ENCODE measurements at regions not wholly inside any gene's neighbourhood (a gene's known extent, or its start where the extent isn't known, plus 50 kb on each side); places are given as distances from the start of the nearest gene placed in this dataset.

DNA sequence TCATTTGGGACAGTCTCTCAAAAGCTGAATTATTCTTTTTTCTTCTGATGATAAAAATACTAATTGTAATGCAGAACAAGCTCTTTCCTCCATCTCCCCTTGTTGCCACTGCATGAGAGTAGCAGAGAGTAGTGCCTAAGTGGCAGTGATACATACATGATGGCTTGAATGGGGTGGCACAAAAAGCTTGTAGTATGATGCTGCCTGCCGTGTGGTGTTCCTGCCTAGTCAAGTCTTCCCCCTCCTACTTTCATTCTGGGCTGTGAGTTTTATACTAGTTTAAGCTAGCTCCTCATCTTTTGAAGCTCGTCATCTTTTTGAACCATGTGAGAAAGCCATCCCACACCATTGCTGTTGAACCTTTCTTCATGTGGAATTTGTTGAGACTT is 230.5 kb downstream of the NFKBIZ start:
- TF ChIP-seq GLIS2 (tag by site-specific recombination; IDR thresholded peaks at IDR 0.05), result no peak
- no peak for TF ChIP-seq ZNF654 (tag by site-specific recombination; IDR thresholded peaks at IDR 0.05; ENCODE audit: low read depth)
- TF ChIP-seq ZNF19 (tag by site-specific recombination; IDR thresholded peaks at IDR 0.05; ENCODE audit: low read depth), result no peak
- no peak for TF ChIP-seq ZNF777 (tag by site-specific recombination; IDR thresholded peaks at IDR 0.05; ENCODE audit: borderline replicate concordance)
- TF ChIP-seq ZNF664 (tag by site-specific recombination; IDR thresholded peaks at IDR 0.05), result no peak
- no peak for TF ChIP-seq ZNF558 (tag by site-specific recombination; IDR thresholded peaks at IDR 0.05)
- no peak for TF ChIP-seq KLF10 (tag by site-specific recombination; IDR thresholded peaks at IDR 0.05)
- TF ChIP-seq, protein P1, sequence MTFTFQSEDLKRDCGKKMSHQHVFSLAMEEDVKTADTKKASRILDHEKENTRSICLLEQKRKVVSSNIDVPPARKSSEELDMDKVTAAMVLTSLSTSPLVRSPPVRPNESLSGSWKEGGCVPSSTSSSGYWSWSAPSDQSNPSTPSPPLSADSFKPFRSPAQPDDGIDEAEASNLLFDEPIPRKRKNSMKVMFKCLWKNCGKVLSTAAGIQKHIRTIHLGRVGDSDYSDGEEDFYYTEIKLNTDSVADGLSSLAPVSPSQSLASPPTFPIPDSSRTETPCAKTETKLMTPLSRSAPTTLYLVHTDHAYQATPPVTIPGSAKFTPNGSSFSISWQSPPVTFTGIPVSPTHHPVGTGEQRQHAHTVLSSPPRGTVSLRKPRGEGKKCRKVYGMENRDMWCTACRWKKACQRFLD (tag by site-specific recombination; IDR thresholded peaks at IDR 0.05), result no peak
- TF ChIP-seq ZNF362 (tag by site-specific recombination; IDR thresholded peaks at IDR 0.05), result no peak
- TF ChIP-seq ZNF335 (tag by site-specific recombination; conservative IDR thresholded peaks at IDR 0.05), result no peak
- TF ChIP-seq SP3 (tag by site-specific recombination; IDR thresholded peaks at IDR 0.05), result no peak
- TF ChIP-seq OVOL3 (tag by site-specific recombination; IDR thresholded peaks at IDR 0.05), result no peak
- TF ChIP-seq ZBTB26 (tag by site-specific recombination; optimal IDR thresholded peaks at IDR 0.05), result no peak
- TF ChIP-seq KLF16 (tag by site-specific recombination; IDR thresholded peaks at IDR 0.05), result no peak
- TF ChIP-seq ZNF791 (tag by site-specific recombination; IDR thresholded peaks at IDR 0.05), result no peak
- TF ChIP-seq ZNF560 (tag by site-specific recombination; IDR thresholded peaks at IDR 0.05; ENCODE audit: borderline replicate concordance), result no peak
- POLR2A ChIA-PET, result no interaction called here
- Histone ChIP-seq H3K4me3 (ENCODE audit: low read depth, low read length) (no peak overlapping the region), H3K9me3 (ENCODE audit: control insufficient read depth, insufficient read depth, low read depth, low read length) (no peaks in the 10 kb centered on the region), H3K36me3 (ENCODE audit: control insufficient read depth in 2 of 2, insufficient read depth in 1 of 2, low read length in 2 of 2) (no peaks in the 10 kb centered on the region), H3K4me1 (ENCODE audit: control insufficient read depth, insufficient read depth, low read length) (0 out of 2 replicates have a peak, but pooled peaks cover 2% of the 10 kb centered on the region), H3K27ac (ENCODE audit: extremely low read depth, low read depth, low read length) (no peak overlapping the region)
- CTCF ChIA-PET, result interaction anchor here (0.6 to 0.8 kb wide), 2 partner anchors 274 to 393 kb away, joined by 3 to 4 read pairs; partner anchors contain the start of gene RPL24

- no peak for TF ChIP-seq ZNF600 (tag by site-specific recombination; IDR thresholded peaks at IDR 0.05)
- no peak for TF ChIP-seq HOXC10 (CRISPR knock-in tag; IDR thresholded peaks at IDR 0.05)
- TF ChIP-seq ZNF747 (tag by site-specific recombination; IDR thresholded peaks at IDR 0.05), result no peak
- no peak overlapping the region for H3K4me3 ChIP-seq (ENCODE audit: low read depth, low read length)
- H3K36me3 ChIP-seq (ENCODE audit: control insufficient read depth in 2 of 2, insufficient read depth in 1 of 2, low read length in 2 of 2), result no peaks in the 10 kb centered on the region
- ChIA-PET CTCF (no interaction called here), POLR2A (no interaction called here)
- peaks cover 7% of the 10 kb centered on the region for H3K4me1 ChIP-seq (ENCODE audit: control insufficient read depth, insufficient read depth, low read length)
- no peaks in the 10 kb centered on the region for H3K9me3 ChIP-seq (ENCODE audit: control insufficient read depth, insufficient read depth, low read depth, low read length)
- no peak overlapping the region for H3K27ac ChIP-seq (ENCODE audit: extremely low read depth, low read depth, low read length)
Observed at GRCh38 chr3:102081572-102082289, 232.4 kb downstream of the NFKBIZ start.

DNA sequence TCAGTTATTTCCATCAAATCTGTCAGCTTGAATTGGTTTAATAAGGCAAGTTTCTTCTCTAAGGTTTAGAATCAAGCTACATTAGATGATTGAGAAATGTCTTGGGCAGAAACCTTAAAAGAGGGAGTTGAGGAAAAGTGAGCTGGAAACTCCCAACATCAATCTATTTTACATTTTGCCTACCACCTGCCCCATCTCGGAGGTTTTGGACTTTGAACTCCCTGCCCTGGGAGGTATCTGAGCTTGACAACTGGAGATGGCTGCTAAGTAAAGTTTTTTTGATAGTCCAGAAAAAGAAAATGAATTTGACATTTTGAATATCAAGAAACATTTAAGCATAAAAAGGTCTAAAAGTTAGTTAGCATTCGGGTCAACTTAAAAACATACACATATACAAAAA is 234.2 kb downstream of the NFKBIZ start:
- Histone ChIP-seq H3K4me3 (ENCODE audit: low read depth, low read length) (no peak overlapping the region), H3K36me3 (ENCODE audit: control insufficient read depth in 2 of 2, insufficient read depth in 1 of 2, low read length in 2 of 2) (no peaks in the 10 kb centered on the region), H3K27ac (ENCODE audit: extremely low read depth, low read depth, low read length) (no peak overlapping the region), H3K9me3 (ENCODE audit: control insufficient read depth, insufficient read depth, low read depth, low read length) (no peaks in the 10 kb centered on the region), H3K4me1 (ENCODE audit: control insufficient read depth, insufficient read depth, low read length) (peaks cover 7% of the 10 kb centered on the region)
- CTCF ChIA-PET, result interaction anchor here (1.1 to 1.3 kb wide), 2 partner anchors 142 to 281 kb away, joined by 3 read pairs; no protein-coding TSS in a partner anchor
- no peak for TF ChIP-seq ZNF391 (tag by site-specific recombination; IDR thresholded peaks at IDR 0.05; ENCODE audit: borderline replicate concordance, low read depth)
- no peak for TF ChIP-seq KLF7 (tag by site-specific recombination; IDR thresholded peaks at IDR 0.05; ENCODE audit: borderline replicate concordance)
- no peak for TF ChIP-seq ZBTB17 (tag by site-specific recombination; IDR thresholded peaks at IDR 0.05)
- no peak for TF ChIP-seq ZNF184 (tag by site-specific recombination; IDR thresholded peaks at IDR 0.05)
- no peak for TF ChIP-seq ZNF785 (tag by site-specific recombination; IDR thresholded peaks at IDR 0.05)
- no peak for TF ChIP-seq ZSCAN23 (tag by site-specific recombination; IDR thresholded peaks at IDR 0.05)
- TF ChIP-seq ZBTB48 (tag by site-specific recombination; IDR thresholded peaks at IDR 0.05), result no peak
- no peak for TF ChIP-seq GLIS2 (tag by site-specific recombination; IDR thresholded peaks at IDR 0.05)
- TF ChIP-seq SCRT1 (tag by site-specific recombination; IDR thresholded peaks at IDR 0.05; ENCODE audit: borderline replicate concordance), result no peak
- no peak for TF ChIP-seq SALL2 (tag by site-specific recombination; IDR thresholded peaks at IDR 0.05; ENCODE audit: borderline replicate concordance)
- POLR2A ChIA-PET, result no interaction called here

Measured in HEK293 (cell line).